H9 (cell line): ENCODE measurements at regions not wholly inside any gene's neighbourhood (a gene's known extent, or its start where the extent isn't known, plus 50 kb on each side); places are given as distances from the start of the nearest gene placed in this dataset.

ENCODE experiments used
- DNase-seq: peaks from one replicate; pipeline ENCODE4 v3.0.0-alpha.2; 2017
- H2AFZ ChIP-seq: one replicate; pipeline ENCODE4 v1.6.1; 2013; ENCODE audit warnings: mild to moderate bottlenecking, low read length, control low read depth, moderate library complexity
- H2AK5ac ChIP-seq: 2 replicates; pipeline ENCODE4 v1.6.1; 2013; ENCODE audit warnings: low read length, control low read depth, mixed read lengths; ENCODE audit not compliant: insufficient read length
- H2BK120ac ChIP-seq: one replicate; pipeline ENCODE4 v1.6.1; 2013; ENCODE audit warnings: low read depth, mild to moderate bottlenecking, low read length, control low read depth, inconsistent platforms; ENCODE audit not compliant: poor library complexity, severe bottlenecking
- H2BK12ac ChIP-seq: 2 replicates; pipeline ENCODE4 v1.6.1; 2013; ENCODE audit warnings: low read length, control low read depth, mixed read lengths, low read depth; ENCODE audit not compliant: insufficient read length
- H2BK15ac ChIP-seq: 2 replicates; pipeline ENCODE4 v1.6.1; 2013; ENCODE audit warnings: low read depth, low read length, control low read depth
- H2BK20ac ChIP-seq: one replicate; pipeline ENCODE4 v1.6.1; 2013; ENCODE audit warnings: low read depth, mild to moderate bottlenecking, low read length, control low read depth, inconsistent platforms; ENCODE audit not compliant: poor library complexity, severe bottlenecking
- H2BK5ac ChIP-seq: 2 replicates; pipeline ENCODE4 v1.6.1; 2013; ENCODE audit warnings: low read length, control low read depth, mixed read lengths; ENCODE audit not compliant: insufficient read length
- H3K14ac ChIP-seq: 2 replicates; pipeline ENCODE4 v1.6.1; 2013; ENCODE audit warnings: low read length, control low read depth; ENCODE audit not compliant: insufficient read depth
- H3K18ac ChIP-seq: 2 replicates; pipeline ENCODE4 v1.6.1; 2013; ENCODE audit warnings: low read depth, mild to moderate bottlenecking, mixed read lengths, low read length, control low read depth; ENCODE audit not compliant: insufficient read length
- H3K23ac ChIP-seq: 2 replicates; pipeline ENCODE4 v1.6.1; 2013; ENCODE audit warnings: low read length, control low read depth, mixed read lengths, low read depth; ENCODE audit not compliant: insufficient read length
- H3K23me2 ChIP-seq: 2 replicates; pipeline ENCODE4 v1.6.1; 2013; ENCODE audit warnings: low read depth, mild to moderate bottlenecking, mixed read lengths, low read length, control low read depth; ENCODE audit not compliant: insufficient read length, poor library complexity, severe bottlenecking
- H3K27ac ChIP-seq: 2 replicates; pipeline ENCODE4 v1.5.1; 2013; ENCODE audit warnings: low read length, control low read depth, mixed read lengths, low read depth; ENCODE audit not compliant: insufficient read length
- H3K27me3 ChIP-seq: 2 replicates; pipeline ENCODE4 v1.6.1; 2013; ENCODE audit warnings: low read length, control low read depth, inconsistent platforms; ENCODE audit not compliant: insufficient read depth
- H3K4ac ChIP-seq: 2 replicates; pipeline ENCODE4 v1.6.1; 2013; ENCODE audit warnings: low read depth, mild to moderate bottlenecking, control low read depth, inconsistent platforms, low read length, moderate library complexity
- H3K4me1 ChIP-seq: 2 replicates; pipeline ENCODE4 v1.6.1; 2013; ENCODE audit warnings: low read length, control low read depth, inconsistent platforms; ENCODE audit not compliant: insufficient read depth
- H3K4me2 ChIP-seq: 2 replicates; pipeline ENCODE4 v1.6.1; 2013; ENCODE audit warnings: low read length, control low read depth, mixed read lengths; ENCODE audit not compliant: insufficient read length, insufficient read depth
- H3K56ac ChIP-seq: 2 replicates; pipeline ENCODE4 v1.6.1; 2013; ENCODE audit warnings: low read depth, mild to moderate bottlenecking, mixed read lengths, low read length, control low read depth; ENCODE audit not compliant: insufficient read length
- H3K79me1 ChIP-seq: 2 replicates; pipeline ENCODE4 v1.6.1; 2013; ENCODE audit warnings: low read depth, mild to moderate bottlenecking, moderate library complexity, low read length, control low read depth, inconsistent platforms; ENCODE audit not compliant: insufficient read depth, poor library complexity, severe bottlenecking
- H3K79me2 ChIP-seq: 2 replicates; pipeline ENCODE4 v1.6.1; 2013; ENCODE audit warnings: low read length, control low read depth, inconsistent platforms; ENCODE audit not compliant: insufficient read depth
- H3K9ac ChIP-seq: 2 replicates; pipeline ENCODE4 v1.6.1; 2013; ENCODE audit warnings: low read length, control low read depth, mixed read lengths; ENCODE audit not compliant: insufficient read length; ENCODE audit errors: extremely low read depth
- H3K9me3 ChIP-seq: one replicate; pipeline ENCODE4 v1.6.1; 2013; ENCODE audit warnings: low read depth, low read length, inconsistent platforms; ENCODE audit not compliant: control insufficient read depth
- H3T11ph ChIP-seq: one replicate; pipeline ENCODE4 v1.6.1; 2013; ENCODE audit warnings: mild to moderate bottlenecking, low read length, control low read depth, inconsistent platforms
- H4K20me1 ChIP-seq: one replicate; pipeline ENCODE4 v1.6.1; 2013; ENCODE audit not compliant: control insufficient read depth, insufficient read length, insufficient read depth
- H4K5ac ChIP-seq: 2 replicates; pipeline ENCODE4 v1.6.1; 2013; ENCODE audit warnings: low read depth, mild to moderate bottlenecking, mixed read lengths, low read length, control low read depth; ENCODE audit not compliant: insufficient read length
- H4K8ac ChIP-seq: replicated peaks from 2 replicates; pipeline ENCODE4 v1.6.1; 2013; ENCODE audit warnings: low read length, control low read depth, mixed read lengths, low read depth; ENCODE audit not compliant: insufficient read length
- H4K91ac ChIP-seq: 2 replicates; pipeline ENCODE4 v1.6.1; 2013; ENCODE audit warnings: low read depth, mild to moderate bottlenecking, moderate library complexity, mixed read lengths, low read length, control low read depth; ENCODE audit not compliant: insufficient read length
- H3K27ac Mint-ChIP-seq, 3 experiments: 2 replicates in 2 of 3; 3 replicates in 1 of 3; pipeline ENCODE4 v1.8.0; 2020 to 2021; ENCODE audit warnings: mixed read lengths in 3 of 3, mild to moderate bottlenecking in 1 of 3, moderate library complexity in 1 of 3
- H3K27me3 Mint-ChIP-seq: 2 replicates; pipeline ENCODE4 v1.8.0; 2021; ENCODE audit warnings: low read depth, mild to moderate bottlenecking, moderate library complexity, mixed read lengths
- H3K36me3 Mint-ChIP-seq, 3 experiments: 2 replicates in 2 of 3; 3 replicates in 1 of 3; pipeline ENCODE4 v1.8.0; 2020 to 2021; ENCODE audit warnings: low read depth in 3 of 3, mixed read lengths in 3 of 3; ENCODE audit not compliant: insufficient read depth in 1 of 3
- H3K4me1 Mint-ChIP-seq, 2 experiments: 2 replicates each; pipeline ENCODE4 v1.8.0; 2020; ENCODE audit warnings: mixed read lengths in 2 of 2
- H3K4me3 Mint-ChIP-seq, 2 experiments: 2 replicates in 1 of 2; 3 replicates in 1 of 2; pipeline ENCODE4 v1.8.0; 2020 to 2021; ENCODE audit warnings: mild to moderate bottlenecking in 2 of 2, mixed read lengths in 2 of 2, moderate library complexity in 1 of 2
- H3K9me3 Mint-ChIP-seq, 2 experiments: 2 replicates in 1 of 2; 3 replicates in 1 of 2; pipeline ENCODE4 v1.8.0; 2020; ENCODE audit warnings: mild to moderate bottlenecking in 2 of 2, mixed read lengths in 2 of 2, moderate library complexity in 1 of 2
- CTCF ChIP-seq: fragments of 200-600 bp; sonication (generic); conservative IDR thresholded peaks from 3 replicates; pipeline ENCODE4 v1.8.0; 2021; ENCODE audit warnings: antibody characterized with exemption, mild to moderate bottlenecking
- WGBS: extraction: QIAGEN DNeasy Blood & Tissue Kit; methylation state at CpG from one replicate; pipeline ENCODE4 v1.1.7; 2013; ENCODE audit warnings: missing lambda C conversion rate, low lambda C conversion rate, mixed read lengths; ENCODE audit not compliant: insufficient read length; ENCODE audit errors: extremely low coverage; 5-methylcytosine and 5-hydroxymethylcytosine counted together

GRCh38 chr3:193049935-193050334 lies 132.3 kb upstream of the MB21D2 start:
- no peaks in the 10 kb centered on the region for H3K9me3 Mint-ChIP-seq
- H3K36me3 Mint-ChIP-seq, result no peaks in the 10 kb centered on the region
- Histone ChIP-seq H4K20me1 (no peaks in the 10 kb centered on the region), H3K27me3 (no peaks in the 10 kb centered on the region), H2BK12ac (no peak overlapping the region), H3K4me1 (no peaks in the 10 kb centered on the region), H2BK5ac (no peak overlapping the region), H3K4me2 (no peak overlapping the region), H3K9me3 (no peaks in the 10 kb centered on the region), H3K14ac (no peak overlapping the region), H2BK20ac (no peak overlapping the region), H2BK120ac (no peak overlapping the region), H3K79me1 (no peaks in the 10 kb centered on the region), H3K9ac (no peak overlapping the region), H4K8ac (no peak overlapping the region), H3T11ph (no peak overlapping the region), H3K23me2 (no peaks in the 10 kb centered on the region), H2BK15ac (no peak overlapping the region), H2AK5ac (no peak overlapping the region), H4K91ac (no peak overlapping the region), H3K27ac (no peak overlapping the region), H3K4ac (no peak overlapping the region), H3K56ac (no peak overlapping the region), H3K18ac (no peak overlapping the region), H4K5ac (no peak overlapping the region), H3K79me2 (no peaks in the 10 kb centered on the region), H2AFZ (no peak overlapping the region), H3K23ac (no peak overlapping the region)
- no CpG with 5 or more reads among the region's 4 CpGs for WGBS
- no peak for TF ChIP-seq CTCF
- no peak overlapping the region for H3K27ac Mint-ChIP-seq
- H3K27me3 Mint-ChIP-seq, result no peaks in the 10 kb centered on the region
- H3K4me3 Mint-ChIP-seq, result no peak overlapping the region
- H3K4me1 Mint-ChIP-seq, result peaks cover 4 to 6% of the 10 kb centered on the region in 2 experiments
- DNase-seq, result no peak
